Heart left ventricle (tissue), 16 donors: ENCODE measurements at regions not wholly inside any gene's neighbourhood (a gene's known extent, or its start where the extent isn't known, plus 50 kb on each side); places are given as distances from the start of the nearest gene placed in this dataset.

ENCODE experiments used
- ATAC-seq, 4 donors: fragments of 200-7000 bp; cut with Tn5 transposase; one replicate each; pipeline ENCODE4 v1.9.1; 2020 to 2022; ENCODE audit warnings: moderate library complexity in 4 of 4, mild to moderate bottlenecking in 3 of 4, moderate number of reproducible peaks in 1 of 4
- DNase-seq, 5 donors: peaks; one replicate each; pipeline ENCODE4 v3.0.0-alpha.2; 2020
- H3K27ac ChIP-seq, 12 donors: fragments of 200-600 bp; sonication (generic) in 4 of 12; one replicate each; pipeline versions ENCODE4 v1.5.0 to v1.8.0; 2016 to 2022; ENCODE audit warnings: mild to moderate bottlenecking in 2 of 12
- H3K27me3 ChIP-seq, 9 donors: fragments of 200-600 bp; sonication (generic) in 2 of 9; one replicate each; pipeline versions ENCODE4 v1.5.1 to v1.8.0; 2016 to 2022; ENCODE audit warnings: mild to moderate bottlenecking in 3 of 9
- H3K36me3 ChIP-seq, 9 donors: fragments of 200-600 bp; sonication (generic) in 2 of 9; one replicate each; pipeline versions ENCODE4 v1.5.0 to v1.8.0; 2018 to 2022; ENCODE audit warnings: mild to moderate bottlenecking in 2 of 9
- H3K4me1 ChIP-seq, 12 donors: fragments of 200-600 bp; sonication (generic) in 4 of 12; one replicate each; pipeline versions ENCODE4 v1.5.0 to v1.8.0; 2016 to 2022; ENCODE audit warnings: mild to moderate bottlenecking in 3 of 12
- H3K4me3 ChIP-seq, 12 donors: fragments of 200-600 bp; sonication (generic) in 4 of 12; one replicate each; pipeline versions ENCODE4 v1.5.0 to v1.8.0; 2017 to 2022; ENCODE audit warnings: mild to moderate bottlenecking in 9 of 12, moderate library complexity in 4 of 12
- H3K9me3 ChIP-seq, 12 donors: fragments of 200-600 bp; sonication (generic) in 4 of 12; one replicate each; pipeline versions ENCODE4 v1.5.0 to v1.8.0; 2016 to 2022; ENCODE audit warnings: mild to moderate bottlenecking in 1 of 12
- CTCF ChIP-seq, 12 donors: fragments of 200-600 bp; sonication (generic) in 4 of 12; IDR thresholded peaks; one replicate each; pipeline versions ENCODE4 v1.5.0 to v1.8.0; 2018 to 2022; ENCODE audit warnings: antibody characterized with exemption in 12 of 12, mild to moderate bottlenecking in 5 of 12
- POLR2A ChIP-seq, 2 donors: fragments of 450-650 bp; IDR thresholded peaks; one replicate each; pipeline ENCODE4 v1.6.1; 2017; ENCODE audit warnings: antibody characterized with exemption in 2 of 2, mild to moderate bottlenecking in 2 of 2, moderate library complexity in 2 of 2
- WGBS, 4 donors: extraction: QIAGEN DNeasy Blood & Tissue Kit in 2 of 4; methylation state at CpG; one replicate each; pipeline versions ENCODE4 v1.1.5 to v1.1.7; 2013 to 2018; 5-methylcytosine and 5-hydroxymethylcytosine counted together
- intact Hi-C, 10 donors: fragments of 100-400 bp; cut with DNase I; formaldehyde crosslinking; loops; one replicate each; pipeline versions ENCODE4 v1.11.1 to v1.14.2; 2022
- donor health status: ischemic (EF 13 %, LVEDD 7.1; RV severe dilation, severe dysfunction).
- donor health status: healthy with polysubstance abuse.
- donor health status: DM: no; HTN: yes; CAD: no.
- donor health status: DM: no; HTN: no; CAD: no.
- donor health status: ischemic (EF 25% LVEDD 6.9; RV normal size, moderate dysfunction).
- donor health status: ischemic (EF 25% LVEDD 5.7; RV mildly dilated, moderate dysfunction).
- donor health status: healthy.
- donor health status: DM: yes; HTN: yes; CAD: no.
- donor health status: ischemic (EF 35%, LVEDD 5.7; RV mildly dilated, moderate dysfunction).
- donor health status: nonischemic (EF 11% LVEDD 7.7; RV severe dilation, severe dysfunction).
- donor health status: DM: yes; HTN: yes; CAD: no.
- donor health status: PGD.
- donor health status: ischemic (EF 29% LVEDD 5.4; RV normal size, mild dysfunction).
- donor health status: nonischemic (EF 23%, LVEDD 6.1; RV moderate dilation, normal function).

GRCh38 chrX:73768886-73769285, 83.6 kb downstream of the XIST start:
- ATAC-seq (no peak), DNase-seq (no peak)
- intact Hi-C loops, result no loop called here
- WGBS, 4 donors, result 81 to 91% (median 89%) methylated on average over 15 of the region's 15 CpGs
- H3K4me1 ChIP-seq, result no peaks in the 10 kb centered on the region
- no peaks in the 10 kb centered on the region for H3K36me3 ChIP-seq
- H3K27ac ChIP-seq, result no peak overlapping the region
- TF ChIP-seq CTCF (IDR thresholded peaks at IDR 0.05) (no peak), POLR2A (IDR thresholded peaks at IDR 0.05) (no peak)
- H3K9me3 ChIP-seq, result no peaks in the 10 kb centered on the region
- no peak overlapping the region for H3K4me3 ChIP-seq
- H3K27me3 ChIP-seq, result peaks cover 0 to 12% (median 0%) of the 10 kb centered on the region in 9 donors

- intact Hi-C loops, result no loop called here
Observed at GRCh38 chrX:73768160-73768559, 84.4 kb downstream of the XIST start.

GRCh38 chrX:73767017-73767416, 85.5 kb downstream of the XIST start:
- DNase-seq, result no peak
- no peak overlapping the region for H3K27ac ChIP-seq
- no peak for ATAC-seq
- no peaks in the 10 kb centered on the region for H3K4me1 ChIP-seq
- TF ChIP-seq CTCF (IDR thresholded peaks at IDR 0.05) (no peak), POLR2A (IDR thresholded peaks at IDR 0.05) (no peak)
- no peaks in the 10 kb centered on the region for H3K36me3 ChIP-seq
- intact Hi-C loops, result no loop called here
- peaks cover 0 to 12% (median 0%) of the 10 kb centered on the region in 9 donors for H3K27me3 ChIP-seq
- no peak overlapping the region for H3K4me3 ChIP-seq
- H3K9me3 ChIP-seq, result peaks cover 0 to 5% (median 0%) of the 10 kb centered on the region in 12 donors

More at GRCh38 chrX:73768160-73768559, 84.4 kb downstream of the XIST start:
- H3K4me1 ChIP-seq, result no peaks in the 10 kb centered on the region
- H3K27me3 ChIP-seq, result peaks cover 0 to 12% (median 0%) of the 10 kb centered on the region in 9 donors
- no peak for TF ChIP-seq POLR2A (IDR thresholded peaks at IDR 0.05)
- TF ChIP-seq CTCF (IDR thresholded peaks at IDR 0.05), result no peak
- H3K36me3 ChIP-seq, result no peaks in the 10 kb centered on the region
- DNase-seq, result no peak
- H3K4me3 ChIP-seq, result no peak overlapping the region
- H3K27ac ChIP-seq, result no peak overlapping the region
- H3K9me3 ChIP-seq, result no peaks in the 10 kb centered on the region
- ATAC-seq, result no peak
- WGBS, 4 donors, result 68 to 81% (median 70%) methylated on average over 7 of the region's 7 CpGs

GRCh38 chrX:73766431-73766795, 86.1 kb downstream of the XIST start:
- TF ChIP-seq CTCF (IDR thresholded peaks at IDR 0.05), result no peak
- no peak for TF ChIP-seq POLR2A (IDR thresholded peaks at IDR 0.05)

More at GRCh38 chrX:73766431-73766795, 86.1 kb downstream of the XIST start:
- no peak for ATAC-seq
- no peak for DNase-seq
- intact Hi-C loops, result no loop called here
- Histone ChIP-seq H3K27me3 (peaks cover 0 to 8% (median 0%) of the 10 kb centered on the region in 9 donors), H3K36me3 (no peaks in the 10 kb centered on the region), H3K4me3 (no peak overlapping the region), H3K27ac (no peak overlapping the region), H3K9me3 (peaks cover 0 to 8% (median 0%) of the 10 kb centered on the region in 12 donors), H3K4me1 (no peaks in the 10 kb centered on the region)
- 25 to 70% (median 53%) methylated on average over 1 to 2 of the region's 2 CpGs for WGBS, 4 donors
